ENCODE measurements at regions not wholly inside any gene's neighbourhood (a gene's known extent, or its start where the extent isn't known, plus 50 kb on each side); places are given as distances from the start of the nearest gene placed in this dataset.

- DNase-seq (ENCODE audit: insufficient read length, low spot score) (no peak), FAIRE-seq (no peak)
- TF ChIP-seq POLR2A (IDR thresholded peaks at IDR 0.05; ENCODE audit: low read depth, low read length) = no peak
Measured at GRCh38 chr1:38208716-38209632, 162.4 kb upstream of the POU3F1 start.

- DNase-seq (ENCODE audit: insufficient read length, low spot score) (no peak), FAIRE-seq (no peak)
Measured at GRCh38 chr1:38207906-38208305, 161.3 kb upstream of the POU3F1 start.

GRCh38 chr1:38207275-38207674 lies 160.7 kb upstream of the POU3F1 start:
- no peak for DNase-seq (ENCODE audit: insufficient read length, low spot score)
- FAIRE-seq = no peak
- TF ChIP-seq POLR2A (IDR thresholded peaks at IDR 0.05; ENCODE audit: low read depth, low read length) = no peak

More at GRCh38 chr1:38207906-38208305, 161.3 kb upstream of the POU3F1 start:
- TF ChIP-seq POLR2A (IDR thresholded peaks at IDR 0.05; ENCODE audit: low read depth, low read length) = no peak

GRCh38 chr1:38204698-38205097 lies 158.1 kb upstream of the POU3F1 start:
- no peak for DNase-seq (ENCODE audit: insufficient read length, low spot score)
- TF ChIP-seq POLR2A (IDR thresholded peaks at IDR 0.05; ENCODE audit: low read depth, low read length) = no peak
- FAIRE-seq = no peak

GRCh38 chr1:38203441-38203840 lies 156.8 kb upstream of the POU3F1 start:
- no peak for TF ChIP-seq POLR2A (IDR thresholded peaks at IDR 0.05; ENCODE audit: low read depth, low read length)
- no peak for FAIRE-seq
- no peak for DNase-seq (ENCODE audit: insufficient read length, low spot score)

- DNase-seq (ENCODE audit: insufficient read length, low spot score) (no peak), FAIRE-seq (no peak)
- TF ChIP-seq POLR2A (IDR thresholded peaks at IDR 0.05; ENCODE audit: low read depth, low read length) = no peak
Measured at GRCh38 chr1:38201431-38201830, 154.8 kb upstream of the POU3F1 start.

GRCh38 chr1:38198621-38199020 lies 152.0 kb upstream of the POU3F1 start:
- no peak for TF ChIP-seq POLR2A (IDR thresholded peaks at IDR 0.05; ENCODE audit: low read depth, low read length)
- no peak for DNase-seq (ENCODE audit: insufficient read length, low spot score)
- FAIRE-seq = no peak

GRCh38 chr1:38198099-38198498 lies 151.5 kb upstream of the POU3F1 start:
- FAIRE-seq (no peak), DNase-seq (ENCODE audit: insufficient read length, low spot score) (no peak)
- TF ChIP-seq POLR2A (IDR thresholded peaks at IDR 0.05; ENCODE audit: low read depth, low read length) = no peak

GRCh38 chr1:38197312-38198061 lies 150.9 kb upstream of the POU3F1 start:
- FAIRE-seq (no peak), DNase-seq (ENCODE audit: insufficient read length, low spot score) (no peak)
- no peak for TF ChIP-seq POLR2A (IDR thresholded peaks at IDR 0.05; ENCODE audit: low read depth, low read length)

- FAIRE-seq (no peak), DNase-seq (ENCODE audit: insufficient read length, low spot score) (no peak)
- TF ChIP-seq POLR2A (IDR thresholded peaks at IDR 0.05; ENCODE audit: low read depth, low read length) = no peak
Measured at GRCh38 chr1:38194472-38194871, 147.9 kb upstream of the POU3F1 start.

GRCh38 chr1:38193040-38193439 lies 146.4 kb upstream of the POU3F1 start:
- FAIRE-seq (no peak), DNase-seq (ENCODE audit: insufficient read length, low spot score) (no peak)
- TF ChIP-seq POLR2A (IDR thresholded peaks at IDR 0.05; ENCODE audit: low read depth, low read length) = no peak

GRCh38 chr1:38191461-38191860 lies 144.9 kb upstream of the POU3F1 start:
- FAIRE-seq (no peak), DNase-seq (ENCODE audit: insufficient read length, low spot score) (no peak)
- TF ChIP-seq POLR2A (IDR thresholded peaks at IDR 0.05; ENCODE audit: low read depth, low read length) = no peak

GRCh38 chr1:38190983-38191382 lies 144.4 kb upstream of the POU3F1 start:
- FAIRE-seq = no peak
- DNase-seq (ENCODE audit: insufficient read length, low spot score) = no peak
- TF ChIP-seq POLR2A (IDR thresholded peaks at IDR 0.05; ENCODE audit: low read depth, low read length) = no peak

- TF ChIP-seq POLR2A (IDR thresholded peaks at IDR 0.05; ENCODE audit: low read depth, low read length) = no peak
- FAIRE-seq (no peak), DNase-seq (ENCODE audit: insufficient read length, low spot score) (no peak)
Measured at GRCh38 chr1:38187552-38187951, 141.0 kb upstream of the POU3F1 start.

GRCh38 chr1:38186566-38186965 lies 140.0 kb upstream of the POU3F1 start:
- no peak for TF ChIP-seq POLR2A (IDR thresholded peaks at IDR 0.05; ENCODE audit: low read depth, low read length)
- FAIRE-seq = no peak
- no peak for DNase-seq (ENCODE audit: insufficient read length, low spot score)

Data from H54 (cell line).